Sigmoid colon (tissue), 6 donors: ENCODE measurements at regions not wholly inside any gene's neighbourhood (a gene's known extent, or its start where the extent isn't known, plus 50 kb on each side); places are given as distances from the start of the nearest gene placed in this dataset.
A peak's percentile ranks its signal among the peaks of the same experiment; 100 is the strongest.

ENCODE experiments used
- DNase-seq: peaks from one replicate; pipeline ENCODE4 v3.0.0-alpha.2; 2019
- H3K27ac ChIP-seq, 4 donors: fragments of 200-600 bp; sonication (generic); one replicate each; pipeline ENCODE4 v1.5.1; 2016 to 2019; ENCODE audit warnings: mild to moderate bottlenecking in 1 of 4
- H3K27me3 ChIP-seq, 3 donors: fragments of 200-600 bp; sonication (generic); one replicate each; pipeline ENCODE4 v1.5.1; 2019; ENCODE audit warnings: mild to moderate bottlenecking in 1 of 3
- H3K36me3 ChIP-seq, 4 donors: fragments of 200-600 bp; sonication (generic); one replicate each; pipeline ENCODE4 v1.5.1; 2016 to 2019
- H3K4me1 ChIP-seq, 4 donors: fragments of 200-600 bp; sonication (generic); one replicate each; pipeline ENCODE4 v1.5.1; 2017 to 2019
- H3K4me3 ChIP-seq, 4 donors: fragments of 200-600 bp; sonication (generic); one replicate each; pipeline ENCODE4 v1.5.1; 2017 to 2019; ENCODE audit warnings: mild to moderate bottlenecking in 2 of 4, moderate library complexity in 1 of 4
- H3K9me3 ChIP-seq, 4 donors: fragments of 200-600 bp in 3 of 4; sonication (generic) in 3 of 4; one replicate each; pipeline versions ENCODE4 v1.5.1 to v1.6.1; 2013 to 2019
- EP300 ChIP-seq, 4 donors: sonication (generic); formaldehyde crosslinking; IDR thresholded peaks; one replicate each; pipeline ENCODE4 v1.6.1; 2017; ENCODE audit warnings: antibody characterized with exemption in 4 of 4
- POLR2A ChIP-seq, 2 donors: fragments of 450-650 bp; IDR thresholded peaks; one replicate each; pipeline ENCODE4 v1.6.1; 2016; ENCODE audit warnings: antibody characterized with exemption in 2 of 2, mild to moderate bottlenecking in 2 of 2, moderate library complexity in 2 of 2
- POLR2AphosphoS5 ChIP-seq, 4 donors: sonication (generic); formaldehyde crosslinking; IDR thresholded peaks; one replicate each; pipeline ENCODE4 v1.6.1; 2017; ENCODE audit warnings: antibody characterized with exemption in 4 of 4
- WGBS, 2 donors: extraction: QIAGEN DNeasy Blood & Tissue Kit; methylation state at CpG; one replicate each; pipeline ENCODE4 v1.1.7; 2013; 5-methylcytosine and 5-hydroxymethylcytosine counted together
- intact Hi-C: fragments of 100-400 bp; cut with DNase I; formaldehyde crosslinking; loops from one replicate; pipeline ENCODE4 v1.15.1; 2023
- TF ChIP-seq, protein P1 (sequence below), 4 experiments: fragments of 450-650 bp in 3 of 4; fragments of 200-600 bp in 1 of 4; IDR thresholded peaks; one replicate each; pipeline ENCODE4 v1.5.1; 2016 to 2019; ENCODE audit warnings: antibody characterized with exemption in 4 of 4, mild to moderate bottlenecking in 3 of 4, moderate library complexity in 2 of 4
- donor health status: healthy with polysubstance abuse.
- donor health status: healthy.

DNA sequence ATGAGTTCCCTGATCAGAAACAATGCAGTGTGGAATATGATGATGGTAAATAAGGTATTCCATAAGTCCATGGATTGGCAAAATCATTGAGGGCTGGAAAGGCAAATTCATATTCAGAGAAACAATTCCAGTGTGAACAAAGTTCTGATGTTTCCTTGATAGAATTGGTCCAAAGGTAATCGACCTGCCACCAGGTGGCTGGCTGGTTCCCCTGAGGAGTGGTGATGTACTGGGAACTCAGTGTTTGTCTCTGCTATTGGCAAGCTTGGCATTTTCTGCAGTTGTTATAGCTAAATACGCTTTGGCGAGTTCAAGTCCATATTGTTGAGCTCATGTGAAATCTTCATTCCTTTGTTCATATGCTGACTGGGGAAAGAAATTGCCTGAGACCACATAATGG, 165.5 kb upstream of the PTGFR start:
- 73 to 79% methylated on average over 3 of the region's 3 CpGs for WGBS, 2 donors
- Histone ChIP-seq H3K4me1 (no peaks in the 10 kb centered on the region), H3K27ac (no peak overlapping the region), H3K9me3 (no peaks in the 10 kb centered on the region), H3K4me3 (no peak overlapping the region), H3K36me3 (no peaks in the 10 kb centered on the region), H3K27me3 (no peaks in the 10 kb centered on the region)
- intact Hi-C loops = no loop called here
- TF ChIP-seq, protein P1, sequence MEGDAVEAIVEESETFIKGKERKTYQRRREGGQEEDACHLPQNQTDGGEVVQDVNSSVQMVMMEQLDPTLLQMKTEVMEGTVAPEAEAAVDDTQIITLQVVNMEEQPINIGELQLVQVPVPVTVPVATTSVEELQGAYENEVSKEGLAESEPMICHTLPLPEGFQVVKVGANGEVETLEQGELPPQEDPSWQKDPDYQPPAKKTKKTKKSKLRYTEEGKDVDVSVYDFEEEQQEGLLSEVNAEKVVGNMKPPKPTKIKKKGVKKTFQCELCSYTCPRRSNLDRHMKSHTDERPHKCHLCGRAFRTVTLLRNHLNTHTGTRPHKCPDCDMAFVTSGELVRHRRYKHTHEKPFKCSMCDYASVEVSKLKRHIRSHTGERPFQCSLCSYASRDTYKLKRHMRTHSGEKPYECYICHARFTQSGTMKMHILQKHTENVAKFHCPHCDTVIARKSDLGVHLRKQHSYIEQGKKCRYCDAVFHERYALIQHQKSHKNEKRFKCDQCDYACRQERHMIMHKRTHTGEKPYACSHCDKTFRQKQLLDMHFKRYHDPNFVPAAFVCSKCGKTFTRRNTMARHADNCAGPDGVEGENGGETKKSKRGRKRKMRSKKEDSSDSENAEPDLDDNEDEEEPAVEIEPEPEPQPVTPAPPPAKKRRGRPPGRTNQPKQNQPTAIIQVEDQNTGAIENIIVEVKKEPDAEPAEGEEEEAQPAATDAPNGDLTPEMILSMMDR (IDR thresholded peaks at IDR 0.05) = no peak
- TF ChIP-seq EP300 (IDR thresholded peaks at IDR 0.05) (no peak), POLR2A (IDR thresholded peaks at IDR 0.05) (no peak), POLR2AphosphoS5 (IDR thresholded peaks at IDR 0.05) (no peak)
- no peak for DNase-seq

DNA sequence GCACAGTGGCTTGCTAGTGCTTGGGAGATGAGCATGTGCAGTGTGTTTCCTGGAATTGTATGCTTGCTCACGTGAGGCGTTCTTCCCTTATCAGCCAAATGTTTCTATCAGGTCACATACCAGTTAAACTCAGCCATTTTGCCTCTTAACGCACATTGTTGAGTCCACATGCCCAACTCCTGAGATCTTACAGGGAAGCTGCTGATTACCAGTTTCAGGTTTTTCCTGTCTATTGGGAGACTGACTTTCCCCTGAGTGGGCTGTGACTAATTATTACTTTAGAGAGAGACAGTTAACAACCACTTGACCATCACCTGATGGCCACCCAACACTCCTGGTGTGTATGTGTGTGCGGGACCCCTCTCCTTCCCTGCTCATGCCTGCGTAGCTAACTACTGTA, 161.3 kb upstream of the PTGFR start:
- no peaks in the 10 kb centered on the region for H3K9me3 ChIP-seq
- no peaks in the 10 kb centered on the region for H3K4me1 ChIP-seq
- WGBS, 2 donors = 85 to 86% methylated on average over 5 of the region's 5 CpGs
- DNase-seq = no peak
- intact Hi-C loops = no loop called here
- TF ChIP-seq, protein P1 (IDR thresholded peaks at IDR 0.05) = no peak
- TF ChIP-seq POLR2AphosphoS5 (IDR thresholded peaks at IDR 0.05) (no peak), POLR2A (IDR thresholded peaks at IDR 0.05) (no peak), EP300 (IDR thresholded peaks at IDR 0.05) (no peak)
- no peak overlapping the region for H3K27ac ChIP-seq
- no peak overlapping the region for H3K4me3 ChIP-seq
- no peaks in the 10 kb centered on the region for H3K27me3 ChIP-seq
- no peaks in the 10 kb centered on the region for H3K36me3 ChIP-seq

DNA sequence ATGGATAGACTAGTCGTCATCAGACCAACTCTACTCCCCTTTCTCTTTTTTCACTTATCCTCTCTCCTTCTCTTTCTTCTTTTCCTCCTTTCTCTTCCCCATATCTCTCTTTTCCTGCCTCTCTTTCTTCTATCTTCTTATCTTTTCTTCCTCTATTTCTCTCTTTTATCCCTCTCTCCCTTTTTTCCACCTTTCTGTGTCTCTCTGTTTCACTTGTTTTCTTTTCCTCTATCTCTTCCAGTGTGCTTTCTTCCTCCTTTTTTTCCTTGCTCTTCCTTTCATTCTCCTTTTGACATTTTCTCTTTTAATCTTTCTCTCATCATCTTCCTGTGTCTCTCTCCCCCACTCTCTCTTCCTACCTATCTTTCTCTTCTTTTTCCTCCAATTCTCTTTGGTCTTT, 159.0 kb upstream of the PTGFR start:
- WGBS, 2 donors = 75 to 83% methylated on average over 1 of the region's 1 CpG
- Histone ChIP-seq H3K9me3 (no peaks in the 10 kb centered on the region), H3K36me3 (no peaks in the 10 kb centered on the region), H3K4me1 (no peaks in the 10 kb centered on the region), H3K27me3 (no peaks in the 10 kb centered on the region), H3K4me3 (no peak overlapping the region), H3K27ac (no peak overlapping the region)
- DNase-seq = no peak
- TF ChIP-seq, protein P1 (IDR thresholded peaks at IDR 0.05) = no peak
- TF ChIP-seq POLR2AphosphoS5 (IDR thresholded peaks at IDR 0.05) (no peak), EP300 (IDR thresholded peaks at IDR 0.05) (no peak), POLR2A (IDR thresholded peaks at IDR 0.05) (no peak)
- intact Hi-C loops = no loop called here

DNA sequence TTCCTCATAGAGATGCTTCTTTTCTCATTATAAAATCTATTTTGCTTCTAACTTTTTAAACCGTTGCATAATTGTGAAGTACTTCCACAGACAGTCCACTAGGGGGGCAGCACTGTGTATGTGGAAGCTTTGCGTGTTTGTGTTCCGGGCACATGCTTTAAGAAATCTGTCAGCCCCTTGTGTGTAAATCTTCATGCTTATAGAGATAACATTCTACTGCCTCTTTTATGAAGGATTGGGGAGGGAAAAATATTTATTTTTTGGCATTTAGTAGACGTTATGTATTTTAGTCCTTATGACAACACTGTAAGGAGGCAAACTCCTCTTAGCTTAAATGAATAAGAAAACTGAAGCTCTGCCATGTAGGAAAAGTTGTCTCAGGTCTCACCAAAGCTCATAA, 157.3 kb upstream of the PTGFR start:
- no peak overlapping the region for H3K27ac ChIP-seq

DNA sequence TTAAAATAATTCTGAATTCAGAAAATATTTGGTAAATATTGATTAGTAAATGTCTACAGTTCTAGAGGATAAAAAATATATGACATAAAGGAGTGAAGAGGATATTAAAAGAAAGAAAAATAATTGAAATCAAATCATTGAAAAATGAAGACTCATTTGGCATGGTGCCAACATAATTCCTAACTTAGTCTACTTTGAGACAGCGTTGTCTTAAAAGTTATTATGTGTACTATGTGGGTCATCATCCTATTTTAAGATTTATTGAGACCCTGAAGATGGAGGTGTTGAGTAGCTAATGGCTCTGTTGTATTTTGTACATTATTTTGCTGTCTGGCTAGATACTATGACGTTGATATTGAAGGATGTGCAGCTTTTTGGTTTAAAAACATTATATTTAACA, 156.7 kb upstream of the PTGFR start:
- Histone ChIP-seq H3K36me3 (no peaks in the 10 kb centered on the region), H3K27ac (no peak overlapping the region), H3K4me3 (no peak overlapping the region), H3K4me1 (no peaks in the 10 kb centered on the region), H3K9me3 (no peaks in the 10 kb centered on the region), H3K27me3 (no peaks in the 10 kb centered on the region)
- intact Hi-C loops = no loop called here
- 64 to 68% methylated on average over 2 of the region's 2 CpGs for WGBS, 2 donors
- no peak for TF ChIP-seq POLR2A (IDR thresholded peaks at IDR 0.05)
- TF ChIP-seq, protein P1 (IDR thresholded peaks at IDR 0.05) = no peak
- no peak for TF ChIP-seq POLR2AphosphoS5 (IDR thresholded peaks at IDR 0.05)
- TF ChIP-seq EP300 (IDR thresholded peaks at IDR 0.05) = no peak
- DNase-seq = no peak

More for the DNA sequence above, 157.3 kb upstream of the PTGFR start:
- 7 to 16% methylated on average over 4 of the region's 4 CpGs for WGBS, 2 donors
- no peaks in the 10 kb centered on the region for H3K27me3 ChIP-seq
- no peaks in the 10 kb centered on the region for H3K36me3 ChIP-seq
- no peaks in the 10 kb centered on the region for H3K4me1 ChIP-seq
- DNase-seq = no peak
- TF ChIP-seq EP300 (IDR thresholded peaks at IDR 0.05) = no peak
- TF ChIP-seq, protein P1 (IDR thresholded peaks at IDR 0.05) = peak in 2 of 4 experiments; percentile 42 to 53
- intact Hi-C loops = no loop called here
- H3K4me3 ChIP-seq = no peak overlapping the region
- no peaks in the 10 kb centered on the region for H3K9me3 ChIP-seq
